Upper lobe of right lung (tissue), 1 donor: ENCODE measurements at regions not wholly inside any gene's neighbourhood (a gene's known extent, or its start where the extent isn't known, plus 50 kb on each side); places are given as distances from the start of the nearest gene placed in this dataset.

Source experiments
- ATAC-seq: fragments of 200-7000 bp; cut with Tn5 transposase; one replicate; pipeline ENCODE4 v1.9.1; 2020; ENCODE audit warnings: mild to moderate bottlenecking, moderate library complexity
- DNase-seq: peaks from one replicate; pipeline ENCODE4 v3.0.0-alpha.2; 2020
- H3K27ac ChIP-seq: fragments of 200-600 bp; one replicate; pipeline ENCODE4 v1.8.0; 2022
- H3K27me3 ChIP-seq: fragments of 200-600 bp; one replicate; pipeline ENCODE4 v1.8.0; 2022; ENCODE audit warnings: mild to moderate bottlenecking
- H3K36me3 ChIP-seq: fragments of 200-600 bp; one replicate; pipeline ENCODE4 v1.8.0; 2022
- H3K4me1 ChIP-seq: fragments of 200-600 bp; one replicate; pipeline ENCODE4 v1.8.0; 2022
- H3K4me3 ChIP-seq: fragments of 200-600 bp; one replicate; pipeline ENCODE4 v1.8.0; 2022; ENCODE audit warnings: mild to moderate bottlenecking
- H3K9me3 ChIP-seq: fragments of 200-600 bp; one replicate; pipeline ENCODE4 v1.8.0; 2022
- intact Hi-C: fragments of 100-400 bp; cut with DNase I; formaldehyde crosslinking; loops from one replicate; pipeline ENCODE4 v1.11.0; 2022
- TF ChIP-seq, protein P1 (sequence below): fragments of 200-600 bp; IDR thresholded peaks from one replicate; pipeline ENCODE4 v1.8.0; 2022; ENCODE audit warnings: antibody characterized with exemption
- donor health status: DM: no; HTN: yes; CAD: no; lungs with severe emphysema.

DNA sequence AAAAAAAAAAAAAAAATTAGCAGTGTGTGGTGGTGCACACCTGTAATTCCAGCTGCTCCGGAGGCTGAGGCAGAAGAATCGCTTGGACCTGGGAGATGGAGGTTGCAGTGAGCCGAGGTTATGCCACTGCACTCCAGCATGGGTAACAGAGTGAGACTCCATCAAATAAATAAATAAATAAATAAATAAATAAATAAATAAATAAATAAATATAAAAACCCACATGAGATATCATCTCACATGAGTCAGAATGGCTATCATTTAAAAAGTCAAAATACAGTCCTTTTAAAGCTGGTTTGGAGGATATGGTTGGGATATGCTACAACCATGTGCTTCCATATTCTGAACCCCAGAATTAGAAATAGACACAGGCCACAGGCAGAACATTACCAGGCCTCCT is 114.3 kb downstream of the WSCD1 start:
- DNase-seq (no peak), ATAC-seq (no peak)
- Histone ChIP-seq H3K4me3 (no peak overlapping the region), H3K4me1 (no peaks in the 10 kb centered on the region), H3K27me3 (no peaks in the 10 kb centered on the region), H3K36me3 (no peaks in the 10 kb centered on the region), H3K27ac (no peak overlapping the region), H3K9me3 (no peaks in the 10 kb centered on the region)
- TF ChIP-seq, protein P1, sequence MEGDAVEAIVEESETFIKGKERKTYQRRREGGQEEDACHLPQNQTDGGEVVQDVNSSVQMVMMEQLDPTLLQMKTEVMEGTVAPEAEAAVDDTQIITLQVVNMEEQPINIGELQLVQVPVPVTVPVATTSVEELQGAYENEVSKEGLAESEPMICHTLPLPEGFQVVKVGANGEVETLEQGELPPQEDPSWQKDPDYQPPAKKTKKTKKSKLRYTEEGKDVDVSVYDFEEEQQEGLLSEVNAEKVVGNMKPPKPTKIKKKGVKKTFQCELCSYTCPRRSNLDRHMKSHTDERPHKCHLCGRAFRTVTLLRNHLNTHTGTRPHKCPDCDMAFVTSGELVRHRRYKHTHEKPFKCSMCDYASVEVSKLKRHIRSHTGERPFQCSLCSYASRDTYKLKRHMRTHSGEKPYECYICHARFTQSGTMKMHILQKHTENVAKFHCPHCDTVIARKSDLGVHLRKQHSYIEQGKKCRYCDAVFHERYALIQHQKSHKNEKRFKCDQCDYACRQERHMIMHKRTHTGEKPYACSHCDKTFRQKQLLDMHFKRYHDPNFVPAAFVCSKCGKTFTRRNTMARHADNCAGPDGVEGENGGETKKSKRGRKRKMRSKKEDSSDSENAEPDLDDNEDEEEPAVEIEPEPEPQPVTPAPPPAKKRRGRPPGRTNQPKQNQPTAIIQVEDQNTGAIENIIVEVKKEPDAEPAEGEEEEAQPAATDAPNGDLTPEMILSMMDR = no peak
- intact Hi-C loops = no loop called here

DNA sequence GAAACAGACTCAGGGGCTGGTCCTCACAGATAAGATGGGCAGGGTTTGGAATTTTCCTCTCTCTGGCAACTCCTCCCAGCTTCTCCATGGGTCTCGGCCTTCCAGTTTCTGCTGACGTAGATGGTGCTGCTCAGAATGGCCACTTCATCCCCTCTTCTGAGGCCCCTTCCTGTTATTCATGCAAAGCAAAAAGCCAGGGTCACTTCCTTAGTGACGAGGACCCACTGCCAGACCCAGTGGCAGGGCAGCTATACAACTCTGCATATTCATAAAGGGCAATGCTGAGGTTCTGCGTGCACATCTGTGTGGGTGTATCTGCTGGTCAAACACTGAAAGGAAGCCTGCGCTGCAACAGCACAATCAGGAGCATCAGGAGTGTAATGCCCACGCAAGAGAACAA is 108.8 kb downstream of the WSCD1 start:
- no peak overlapping the region for H3K4me3 ChIP-seq
- H3K4me1 ChIP-seq = no peaks in the 10 kb centered on the region
- intact Hi-C loops = no loop called here
- TF ChIP-seq, protein P1 = no peak
- no peak overlapping the region for H3K27ac ChIP-seq
- H3K27me3 ChIP-seq = peaks cover 4% of the 10 kb centered on the region
- ATAC-seq = no peak
- no peaks in the 10 kb centered on the region for H3K9me3 ChIP-seq
- no peak for DNase-seq
- no peaks in the 10 kb centered on the region for H3K36me3 ChIP-seq

DNA sequence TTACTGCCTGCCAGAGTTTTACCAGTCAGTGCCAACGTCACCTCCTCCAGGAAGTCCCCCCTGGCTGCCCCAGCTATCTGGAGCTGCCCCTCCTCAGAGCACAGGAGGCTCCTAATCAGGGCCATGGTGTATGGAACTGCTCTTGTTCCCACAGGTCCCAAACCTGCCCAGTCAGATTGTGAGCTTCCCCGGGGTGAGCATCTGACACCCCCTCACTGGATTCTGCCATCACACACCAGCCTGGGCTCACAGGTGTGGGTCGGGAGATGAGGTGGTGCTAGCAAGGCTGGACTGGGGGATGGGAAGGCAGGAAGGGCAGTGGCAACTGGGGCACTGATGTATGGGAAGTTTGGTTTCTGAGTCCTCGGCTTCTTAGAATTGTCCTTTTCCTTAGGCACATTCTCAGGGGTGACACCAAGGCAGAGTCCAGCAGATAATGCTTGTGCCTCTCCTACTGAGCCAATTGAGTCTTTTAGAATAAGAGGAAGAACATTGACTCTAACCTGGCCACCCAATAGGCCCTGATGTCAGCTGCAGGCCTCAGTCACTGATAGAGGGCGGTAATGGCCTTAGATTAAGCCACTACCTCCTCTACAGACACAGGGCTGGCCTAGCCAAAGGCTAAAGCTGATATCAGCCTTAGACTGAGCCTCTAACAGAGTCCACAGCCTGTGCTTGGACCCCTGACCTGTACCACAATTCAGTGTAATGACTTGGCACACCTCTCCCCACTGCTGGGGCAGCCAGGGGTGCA is 107.9 kb downstream of the WSCD1 start:
- intact Hi-C loops = no loop called here
- H3K27ac ChIP-seq = no peak overlapping the region
- H3K4me3 ChIP-seq = no peak overlapping the region
- H3K9me3 ChIP-seq = no peaks in the 10 kb centered on the region
- H3K4me1 ChIP-seq = no peaks in the 10 kb centered on the region
- TF ChIP-seq, protein P1 = no peak
- no peaks in the 10 kb centered on the region for H3K36me3 ChIP-seq
- H3K27me3 ChIP-seq = peaks cover 4% of the 10 kb centered on the region
- ATAC-seq = no peak
- DNase-seq = no peak
